ENCODE measurements at regions not wholly inside any gene's neighbourhood (a gene's known extent, or its start where the extent isn't known, plus 50 kb on each side); places are given as distances from the start of the nearest gene placed in this dataset.

DNA sequence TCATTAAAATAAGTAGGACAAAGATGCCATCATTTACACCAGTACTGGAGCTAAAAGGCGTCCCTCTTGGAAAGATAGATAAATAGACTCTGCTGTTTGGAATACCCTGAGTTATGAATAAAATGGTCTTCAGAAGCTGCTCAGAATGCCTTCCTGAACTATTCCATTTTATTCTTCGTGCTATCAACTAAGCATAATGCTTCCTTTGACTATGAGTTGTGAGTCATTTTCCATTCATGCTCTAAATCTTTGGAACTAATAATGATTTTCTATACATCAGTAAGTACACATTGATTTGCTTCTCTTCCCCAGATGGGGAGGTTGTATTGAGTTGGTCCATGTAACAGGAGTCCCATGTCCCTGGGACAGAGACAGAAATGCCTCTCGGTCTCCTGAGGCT, 98.3 kb upstream of the PDE7B start:
- no peak for TF ChIP-seq SUZ12 (IDR thresholded peaks at IDR 0.05; ENCODE audit: extremely low read depth, insufficient read depth, insufficient read length)
- TF ChIP-seq YY1 (IDR thresholded peaks at IDR 0.05; ENCODE audit: insufficient read depth, insufficient read length) = no peak
